MM.1S (cell line): ENCODE measurements at regions not wholly inside any gene's neighbourhood (a gene's known extent, or its start where the extent isn't known, plus 50 kb on each side); places are given as distances from the start of the nearest gene placed in this dataset.

Experiments
- EZH2phosphoT487 ChIP-seq: fragments of 300-600 bp; sonication (generic); IDR thresholded peaks from 2 replicates; pipeline ENCODE4 v1.6.1; 2018; ENCODE audit warnings: antibody characterized with exemption, low read length
- TF ChIP-seq, protein P1 (sequence below): fragments of 300-600 bp; sonication (generic); IDR thresholded peaks from 2 replicates; pipeline ENCODE4 v1.5.1; 2016; ENCODE audit warnings: antibody characterized with exemption, low read length, mixed read lengths

DNA sequence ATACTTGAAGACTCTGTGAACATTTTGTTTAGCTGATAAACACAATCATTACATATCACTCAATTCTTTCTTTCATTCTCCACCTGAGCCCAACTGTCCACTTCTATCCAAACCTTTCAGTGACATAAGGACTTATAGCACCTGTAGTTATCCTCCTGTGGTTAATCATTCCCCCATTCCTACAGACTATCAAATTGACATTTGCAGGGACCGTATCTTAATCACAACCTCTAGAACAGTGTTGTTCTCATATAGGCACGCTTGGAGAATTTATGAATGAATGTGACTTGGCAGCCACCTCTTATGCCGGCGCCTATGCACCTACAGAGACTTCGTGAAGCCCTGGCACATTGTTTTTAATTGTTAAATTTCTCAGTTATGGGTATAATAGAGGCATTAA, 83.9 kb upstream of the CXADR start:
- TF ChIP-seq, protein P1, sequence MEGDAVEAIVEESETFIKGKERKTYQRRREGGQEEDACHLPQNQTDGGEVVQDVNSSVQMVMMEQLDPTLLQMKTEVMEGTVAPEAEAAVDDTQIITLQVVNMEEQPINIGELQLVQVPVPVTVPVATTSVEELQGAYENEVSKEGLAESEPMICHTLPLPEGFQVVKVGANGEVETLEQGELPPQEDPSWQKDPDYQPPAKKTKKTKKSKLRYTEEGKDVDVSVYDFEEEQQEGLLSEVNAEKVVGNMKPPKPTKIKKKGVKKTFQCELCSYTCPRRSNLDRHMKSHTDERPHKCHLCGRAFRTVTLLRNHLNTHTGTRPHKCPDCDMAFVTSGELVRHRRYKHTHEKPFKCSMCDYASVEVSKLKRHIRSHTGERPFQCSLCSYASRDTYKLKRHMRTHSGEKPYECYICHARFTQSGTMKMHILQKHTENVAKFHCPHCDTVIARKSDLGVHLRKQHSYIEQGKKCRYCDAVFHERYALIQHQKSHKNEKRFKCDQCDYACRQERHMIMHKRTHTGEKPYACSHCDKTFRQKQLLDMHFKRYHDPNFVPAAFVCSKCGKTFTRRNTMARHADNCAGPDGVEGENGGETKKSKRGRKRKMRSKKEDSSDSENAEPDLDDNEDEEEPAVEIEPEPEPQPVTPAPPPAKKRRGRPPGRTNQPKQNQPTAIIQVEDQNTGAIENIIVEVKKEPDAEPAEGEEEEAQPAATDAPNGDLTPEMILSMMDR = no peak
- TF ChIP-seq EZH2phosphoT487 = no peak
